NCI-H2107 treated with DMSO at 0.1 percent for 48 hours (cell line): ENCODE measurements at regions not wholly inside any gene's neighbourhood (a gene's known extent, or its start where the extent isn't known, plus 50 kb on each side); places are given as distances from the start of the nearest gene placed in this dataset.
"Not testable (repeated sequence)": the region's sequence is repeated elsewhere in the genome, so short reads cannot be mapped to it uniquely, and the experiment has no call there.

ENCODE experiments used
- DNase-seq: peaks from one replicate; lab custom pipeline; 2025; ENCODE audit not compliant: unreplicated experiment; lab: John Stamatoyannopoulos, UW

DNA sequence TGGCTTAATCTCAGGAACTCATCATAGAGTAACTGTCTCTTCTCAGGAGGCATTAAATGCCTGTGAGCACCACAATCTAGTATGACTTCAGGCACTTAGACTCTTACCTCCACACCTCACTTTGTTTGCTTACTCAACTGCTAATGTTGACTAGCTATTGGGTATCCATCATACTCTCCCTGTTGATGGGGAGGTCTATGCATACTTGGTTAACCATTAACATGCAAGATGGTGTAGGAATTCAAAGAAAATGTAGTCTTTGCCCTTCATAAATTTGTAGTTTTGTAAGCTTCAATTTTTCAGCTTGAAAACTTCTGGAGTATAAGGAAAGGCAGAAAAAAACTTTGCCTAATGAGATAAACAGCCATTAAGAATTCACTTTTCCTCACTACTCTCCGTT, 501.0 kb upstream of the MARCKS start:
- no peak for DNase-seq

DNA sequence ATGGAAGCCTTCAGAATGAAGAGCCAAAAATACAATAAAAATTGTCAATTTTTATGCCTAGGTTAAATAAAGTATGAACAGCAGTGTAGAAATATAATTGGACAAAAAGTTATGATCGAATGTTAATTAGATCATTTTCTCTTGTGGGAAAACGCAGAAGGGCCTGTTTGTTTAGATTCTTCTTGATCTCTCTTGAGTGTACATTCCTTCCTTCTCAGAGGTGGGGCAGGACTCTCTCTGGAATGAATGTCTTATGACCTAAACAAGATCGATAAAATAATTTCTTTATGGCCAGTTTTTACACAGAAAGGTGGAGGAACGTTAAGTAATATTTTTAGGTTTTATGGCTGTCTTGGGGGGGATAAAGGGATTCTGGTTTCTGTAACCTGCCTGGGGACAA, 500.1 kb upstream of the MARCKS start:
- no peak for DNase-seq

DNA sequence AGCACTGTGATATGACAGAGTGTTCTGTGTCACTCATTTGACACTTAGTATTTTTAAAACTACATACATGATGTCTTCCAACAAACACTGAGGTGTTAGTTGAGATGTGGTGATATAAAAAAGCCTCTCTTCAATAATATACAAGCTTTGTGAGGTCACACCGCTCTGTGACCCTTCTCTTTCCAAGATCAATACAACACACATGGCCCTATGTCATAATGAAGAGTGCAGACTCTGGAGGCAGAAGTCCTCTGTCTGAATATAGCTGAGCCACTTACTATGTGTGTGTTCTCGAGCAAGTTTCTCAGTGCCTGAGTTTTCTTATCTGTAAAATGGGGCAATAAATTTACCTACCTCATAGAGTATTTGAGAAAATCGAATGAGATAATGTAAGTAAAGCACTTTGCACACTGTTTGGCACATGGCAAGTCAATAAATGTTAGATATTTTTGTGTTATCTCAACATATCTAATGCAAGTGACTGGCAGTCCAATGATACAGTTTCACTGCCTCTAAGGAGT, 499.0 kb upstream of the MARCKS start:
- no peak for DNase-seq

- peak; percentile 41 for DNase-seq
Measured at GRCh38 chr6:113359155-113360140, 497.7 kb upstream of the MARCKS start.

GRCh38 chr6:113361014-113361645, 496.0 kb upstream of the MARCKS start:
- peak; percentile 86 for DNase-seq

- DNase-seq: peak; percentile 47
Measured at GRCh38 chr6:113362301-113363047, 494.7 kb upstream of the MARCKS start.

DNA sequence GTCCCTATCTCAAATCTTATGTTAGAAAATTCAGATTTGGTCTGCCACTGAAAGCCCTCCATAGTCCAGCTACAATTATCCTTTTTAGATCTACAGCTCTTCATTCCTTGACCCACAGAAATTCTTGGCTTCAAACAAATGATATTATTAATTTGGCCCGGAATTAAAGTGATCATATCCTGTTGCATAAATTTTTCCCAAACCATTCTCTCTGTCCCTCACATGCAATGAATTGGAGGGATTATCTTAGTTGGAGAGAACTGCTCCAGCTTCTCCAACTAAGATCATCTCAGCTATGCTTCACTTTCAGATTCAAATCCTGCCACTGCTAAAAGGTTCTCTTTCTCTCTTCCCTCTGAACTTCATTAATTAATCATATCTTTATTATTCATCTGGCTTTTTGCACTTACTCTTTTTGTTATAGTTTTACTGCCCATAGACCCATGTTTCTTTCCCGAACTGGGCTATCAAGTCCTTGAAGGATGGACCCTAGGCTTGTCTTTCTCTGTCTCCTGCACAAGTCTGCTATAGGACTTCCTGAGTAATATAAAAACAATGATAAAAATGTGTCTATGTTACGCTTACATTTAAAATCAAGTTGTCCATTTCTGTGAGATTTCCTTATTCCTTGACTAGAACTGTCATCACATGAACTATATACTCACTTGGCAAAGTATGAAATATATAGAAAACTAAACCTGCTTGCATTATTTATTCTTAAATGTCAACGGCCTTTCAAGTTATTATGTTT, 493.9 kb upstream of the MARCKS start:
- no peak for DNase-seq

- DNase-seq: no peak
Measured at GRCh38 chr6:113363866-113364265, 493.3 kb upstream of the MARCKS start.

DNA sequence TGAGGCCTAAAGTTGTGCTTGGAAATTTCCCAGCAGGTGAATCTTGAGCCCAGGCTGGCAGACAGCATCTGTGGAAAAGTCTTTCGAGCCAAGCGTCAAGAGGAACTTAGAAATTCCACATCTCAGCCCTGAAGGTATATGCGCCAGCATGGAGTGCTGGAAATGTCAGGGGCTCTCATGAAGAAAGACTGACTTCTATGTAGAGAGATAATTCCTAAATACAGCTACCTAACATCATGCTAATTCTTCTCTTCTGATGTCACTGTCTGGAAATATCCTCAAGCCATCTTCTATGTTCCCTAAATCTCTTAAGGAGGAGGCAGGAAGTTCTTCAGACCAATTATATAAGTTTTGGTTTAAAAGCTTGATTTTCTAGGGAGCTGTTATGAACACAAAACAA, 492.4 kb upstream of the MARCKS start:
- DNase-seq: no peak

DNA sequence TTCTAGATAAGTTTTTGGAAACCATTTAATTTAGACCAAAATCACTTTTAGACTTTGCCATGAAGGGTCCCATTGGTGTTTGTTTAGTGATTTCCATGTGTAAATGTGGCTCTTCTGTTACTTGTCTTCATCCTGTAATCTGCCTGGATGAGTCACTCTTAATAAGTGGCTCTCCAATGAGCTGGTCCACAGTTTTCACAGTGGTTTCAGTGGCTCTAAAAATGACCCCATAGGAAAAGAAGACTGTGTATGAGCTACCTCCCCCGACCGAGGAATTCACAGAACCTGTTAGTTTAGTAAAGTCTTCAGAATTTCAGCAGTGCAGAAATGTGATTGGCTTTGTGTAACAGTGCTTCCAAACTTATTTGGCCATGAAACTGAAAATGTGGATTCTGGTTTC, 492.0 kb upstream of the MARCKS start:
- no peak for DNase-seq

DNA sequence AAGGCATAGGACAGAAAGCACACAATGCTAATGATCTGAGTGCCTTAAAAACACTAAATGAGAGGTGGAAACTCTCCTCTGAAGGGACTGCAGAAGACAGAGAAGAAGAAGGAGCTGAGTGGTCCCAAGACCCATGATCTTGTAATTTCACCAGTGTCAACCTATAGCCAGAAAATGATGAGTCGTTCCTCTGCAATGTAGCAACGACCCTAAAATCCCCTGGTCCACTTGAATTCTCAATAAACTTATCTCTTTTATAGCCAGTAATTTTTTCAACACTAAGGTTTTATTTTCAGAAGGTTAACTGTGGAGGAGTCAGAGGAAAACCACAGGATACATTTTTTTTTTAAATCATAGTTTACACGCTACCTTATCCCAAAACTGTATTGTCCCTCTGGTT, 490.6 kb upstream of the MARCKS start:
- no peak for DNase-seq

- DNase-seq: no peak
Measured at GRCh38 chr6:113370508-113371502, 486.3 kb upstream of the MARCKS start.

GRCh38 chr6:113375466-113375865, 481.7 kb upstream of the MARCKS start:
- DNase-seq: not testable (repeated sequence)

DNA sequence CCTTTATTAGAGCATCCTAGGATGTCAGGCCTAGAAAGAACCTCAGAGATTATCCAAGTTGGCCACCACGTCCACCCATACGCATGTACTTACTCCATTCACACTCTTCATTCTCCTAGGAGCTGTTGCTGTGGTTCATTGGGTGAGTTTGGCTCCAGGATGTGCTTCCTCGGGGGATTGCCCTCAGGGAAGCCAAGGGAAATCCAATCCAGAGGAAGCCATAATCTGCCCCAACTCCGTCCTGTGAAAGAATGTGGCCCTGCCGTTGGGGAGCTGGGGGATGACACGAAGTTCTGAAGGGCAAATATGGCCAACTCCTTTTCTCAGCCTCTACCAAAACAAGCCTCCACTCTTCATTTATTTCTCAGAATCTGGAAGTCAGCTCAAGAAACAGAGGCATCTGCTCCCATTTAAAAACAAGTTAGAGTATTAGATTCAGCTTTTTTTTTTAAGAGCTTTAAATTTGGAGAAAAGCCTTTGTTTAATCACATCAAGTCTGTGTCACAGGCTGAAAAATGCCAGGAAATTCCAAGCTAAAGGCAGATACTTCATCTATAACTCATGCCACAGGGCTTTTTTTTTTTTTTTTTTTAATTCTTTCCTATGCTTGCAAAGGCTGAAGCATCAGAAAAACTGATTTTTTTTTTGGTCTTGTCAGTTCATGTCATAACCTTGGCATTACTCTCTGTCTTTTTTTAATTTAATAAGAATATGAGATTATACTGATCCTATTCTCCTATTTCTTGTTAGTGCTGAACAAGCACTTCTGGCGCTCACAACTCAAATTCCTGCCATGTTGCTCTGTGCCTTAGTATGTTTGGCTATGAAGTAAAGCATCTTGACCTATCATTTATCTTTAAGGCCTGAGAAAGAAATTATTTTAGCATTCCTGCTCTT, 480.9 kb upstream of the MARCKS start:
- no peak for DNase-seq

DNA sequence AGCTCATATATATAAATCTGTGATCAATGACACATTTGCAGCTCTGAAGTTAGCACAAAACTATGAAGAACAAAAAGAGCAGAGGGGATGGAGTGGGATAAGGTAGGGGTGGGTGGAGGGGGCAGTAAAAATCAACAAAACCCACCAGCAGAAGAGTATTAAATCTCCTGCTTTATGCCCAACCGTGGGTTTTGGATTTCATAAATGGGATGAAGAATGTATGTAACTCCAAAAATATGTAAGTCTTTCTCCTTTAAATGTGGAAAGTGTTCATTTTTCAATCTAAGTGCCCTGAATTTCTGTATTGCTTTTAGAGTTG, 480.3 kb upstream of the MARCKS start:
- no peak for DNase-seq

GRCh38 chr6:113377362-113377942, 479.7 kb upstream of the MARCKS start:
- DNase-seq: no peak

DNA sequence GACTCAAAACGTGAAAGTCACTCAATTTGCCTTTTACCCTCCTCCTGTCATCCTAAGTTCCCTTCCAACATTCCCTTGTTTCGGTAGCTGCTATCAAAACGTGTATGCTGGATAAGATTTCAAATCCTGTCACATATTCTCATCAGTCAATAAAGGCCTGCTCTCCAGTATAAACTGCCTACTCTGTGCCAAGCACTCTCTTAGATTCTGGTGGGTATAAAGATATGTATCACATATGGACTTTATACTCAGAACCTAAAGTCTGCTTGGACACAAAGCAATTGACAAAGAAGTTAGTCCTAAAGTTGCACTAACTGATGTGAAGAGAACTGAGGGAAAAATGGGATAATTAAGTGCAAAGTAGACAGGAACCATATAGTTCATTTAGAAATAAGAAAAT, 476.6 kb upstream of the MARCKS start:
- DNase-seq: no peak

- DNase-seq: no peak
Measured at GRCh38 chr6:113381232-113381631, 475.9 kb upstream of the MARCKS start.
